Keratinocyte (primary cell): ENCODE measurements at regions not wholly inside any gene's neighbourhood (a gene's known extent, or its start where the extent isn't known, plus 50 kb on each side); places are given as distances from the start of the nearest gene placed in this dataset.

Experiments
- DNase-seq: peaks from one replicate; pipeline ENCODE4 v3.0.0-alpha.2; 2011; ENCODE audit warnings: low read depth, missing footprints, low spot score
- FAIRE-seq: peaks from 2 replicates; lab custom pipeline; 2011; peaks lifted over from hg19 to GRCh38; lab: Jason Lieb, UNC
- H2AFZ ChIP-seq: 2 replicates; pipeline ENCODE4 v1.6.0; 2012; ENCODE audit warnings: low read length, control low read depth, inconsistent platforms; ENCODE audit not compliant: control insufficient read depth
- H3K27ac ChIP-seq: 2 replicates; pipeline ENCODE4 v1.5.1; 2011; ENCODE audit warnings: low read length; ENCODE audit not compliant: control insufficient read depth, insufficient read depth
- H3K27me3 ChIP-seq: 3 replicates; pipeline ENCODE4 v1.6.0; 2011; ENCODE audit warnings: low read length; ENCODE audit not compliant: control insufficient read depth, insufficient read depth; ENCODE audit errors: extremely low read depth
- H3K36me3 ChIP-seq, 2 experiments: 2 replicates in 1 of 2; 3 replicates in 1 of 2; pipeline ENCODE4 v1.5.1; 2011; ENCODE audit warnings: low read length in 2 of 2, mild to moderate bottlenecking in 1 of 2; ENCODE audit not compliant: control insufficient read depth in 2 of 2, insufficient read depth in 2 of 2; ENCODE audit errors: extremely low read depth in 1 of 2
- H3K4me1 ChIP-seq: 3 replicates; pipeline ENCODE4 v1.5.1; 2011; ENCODE audit warnings: low read length; ENCODE audit not compliant: control insufficient read depth, insufficient read depth; ENCODE audit errors: extremely low read depth
- H3K4me2 ChIP-seq: 3 replicates; pipeline ENCODE4 v1.6.0; 2011; ENCODE audit warnings: low read depth, low read length; ENCODE audit not compliant: control insufficient read depth, insufficient read depth; ENCODE audit errors: extremely low read depth
- H3K4me3 ChIP-seq, 3 experiments: fragments of 200-600 bp in 1 of 3; sonication (generic) in 1 of 3; 2 replicates in 2 of 3; 3 replicates in 1 of 3; pipeline ENCODE4 v1.5.1; 2011 to 2016; ENCODE audit warnings: low read length in 3 of 3, mild to moderate bottlenecking in 3 of 3, control low read depth in 2 of 3, inconsistent platforms in 1 of 3, low read depth in 1 of 3, mixed read lengths in 1 of 3, mixed run types in 1 of 3, moderate library complexity in 1 of 3; ENCODE audit not compliant: control insufficient read depth in 2 of 3, insufficient read depth in 2 of 3; ENCODE audit errors: extremely low read depth in 1 of 3
- H3K79me2 ChIP-seq: 2 replicates; pipeline ENCODE4 v1.6.0; 2012; ENCODE audit warnings: low read length; ENCODE audit not compliant: control insufficient read depth, insufficient read depth
- H3K9ac ChIP-seq: 3 replicates; pipeline ENCODE4 v1.6.0; 2011; ENCODE audit warnings: low read length; ENCODE audit not compliant: control insufficient read depth, insufficient read depth; ENCODE audit errors: extremely low read depth
- H3K9me1 ChIP-seq: 3 replicates; pipeline ENCODE4 v1.6.0; 2011; ENCODE audit warnings: low read length; ENCODE audit not compliant: control insufficient read depth, insufficient read depth; ENCODE audit errors: extremely low read depth
- H3K9me3 ChIP-seq: 2 replicates; pipeline ENCODE4 v1.5.1; 2012; ENCODE audit warnings: low read depth, low read length; ENCODE audit not compliant: control insufficient read depth
- H4K20me1 ChIP-seq: 3 replicates; pipeline ENCODE4 v1.6.0; 2011; ENCODE audit warnings: low read length; ENCODE audit not compliant: control insufficient read depth, insufficient read depth; ENCODE audit errors: extremely low read depth
- CTCF ChIP-seq, 3 experiments: IDR thresholded peaks in 1 of 3; conservative IDR thresholded peaks in 1 of 3; optimal IDR thresholded peaks in 1 of 3; 2 replicates in 2 of 3; 3 replicates in 1 of 3; pipeline versions ENCODE3 to v1.5.1; 2011; ENCODE audit warnings: low read length in 3 of 3, mild to moderate bottlenecking in 3 of 3, moderate library complexity in 2 of 3, control low read depth in 1 of 3, inconsistent platforms in 1 of 3; ENCODE audit not compliant: insufficient read depth in 2 of 3; ENCODE audit errors: extremely low read depth in 1 of 3
- EZH2 ChIP-seq: IDR thresholded peaks from one replicate; pipeline ENCODE4 v1.6.1; 2012; ENCODE audit warnings: inconsistent platforms, mild to moderate bottlenecking, low read length, moderate library complexity
- dilution Hi-C: fragments of 300-500 bp; cut with MboI; formaldehyde crosslinking; loops from one replicate; pipeline ENCODE4 v1.7.0; 2020; ENCODE audit warnings: low sequenced_read_pairs; ENCODE audit not compliant: extremely low pct_ligation_motif_present

- Histone ChIP-seq H3K4me3 (no peak overlapping the region), H3K79me2 (no peaks in the 10 kb centered on the region), H3K27ac (no peak overlapping the region), H3K36me3 (no peaks in the 10 kb centered on the region), H3K4me2 (no peak overlapping the region), H3K27me3 (no peaks in the 10 kb centered on the region), H2AFZ (no peak overlapping the region), H3K9me1 (no peaks in the 10 kb centered on the region), H4K20me1 (no peaks in the 10 kb centered on the region), H3K9ac (no peak overlapping the region), H3K9me3 (peaks cover 2% of the 10 kb centered on the region), H3K4me1 (no peaks in the 10 kb centered on the region)
- TF ChIP-seq CTCF (optimal IDR thresholded peaks at IDR 0.05 in 1 of 3, IDR thresholded peaks at IDR 0.05 in 1 of 3, conservative IDR thresholded peaks at IDR 0.05 in 1 of 3; ENCODE audit: extremely low read depth in 1 of 3, insufficient read depth in 2 of 3, low read length in 3 of 3) (no peak), EZH2 (no peak)
- dilution Hi-C loops, result no loop called here
- FAIRE-seq (no peak), DNase-seq (no peak)
Observed at GRCh38 chr7:153943861-153944260, 108.3 kb upstream of the DPP6 start.

- FAIRE-seq (no peak), DNase-seq (no peak)
- Histone ChIP-seq H3K4me2 (no peak overlapping the region), H3K9ac (no peak overlapping the region), H3K79me2 (no peaks in the 10 kb centered on the region), H4K20me1 (no peaks in the 10 kb centered on the region), H3K9me3 (no peaks in the 10 kb centered on the region), H2AFZ (no peak overlapping the region), H3K27ac (no peak overlapping the region), H3K4me1 (no peaks in the 10 kb centered on the region), H3K36me3 (no peaks in the 10 kb centered on the region), H3K27me3 (no peaks in the 10 kb centered on the region), H3K4me3 (no peak overlapping the region), H3K9me1 (no peaks in the 10 kb centered on the region)
- TF ChIP-seq EZH2, result no peak
- no peak for TF ChIP-seq CTCF (optimal IDR thresholded peaks at IDR 0.05 in 1 of 3, IDR thresholded peaks at IDR 0.05 in 1 of 3, conservative IDR thresholded peaks at IDR 0.05 in 1 of 3; ENCODE audit: extremely low read depth in 1 of 3, insufficient read depth in 2 of 3, low read length in 3 of 3)
- dilution Hi-C loops, result no loop called here
Observed at GRCh38 chr7:153948060-153948459, 104.1 kb upstream of the DPP6 start.
